Fibroblast of mammary gland (primary cell): ENCODE measurements at regions not wholly inside any gene's neighbourhood (a gene's known extent, or its start where the extent isn't known, plus 50 kb on each side); places are given as distances from the start of the nearest gene placed in this dataset.
A peak's percentile ranks its signal among the peaks of the same experiment; 100 is the strongest.

Experiments used
- DNase-seq: peaks from one replicate; pipeline ENCODE4 v3.0.0-alpha.2; 2010; ENCODE audit warnings: low read depth
- H3K4me3 ChIP-seq: 2 replicates; pipeline ENCODE4 v1.5.1; 2011; ENCODE audit warnings: low read depth, mild to moderate bottlenecking, low read length, moderate library complexity; ENCODE audit not compliant: control insufficient read depth
- CTCF ChIP-seq: conservative IDR thresholded peaks from 2 replicates; pipeline ENCODE4 v1.5.1; 2011; ENCODE audit warnings: low read depth, low read length, inconsistent platforms; ENCODE audit not compliant: control insufficient read depth, insufficient read depth

DNA sequence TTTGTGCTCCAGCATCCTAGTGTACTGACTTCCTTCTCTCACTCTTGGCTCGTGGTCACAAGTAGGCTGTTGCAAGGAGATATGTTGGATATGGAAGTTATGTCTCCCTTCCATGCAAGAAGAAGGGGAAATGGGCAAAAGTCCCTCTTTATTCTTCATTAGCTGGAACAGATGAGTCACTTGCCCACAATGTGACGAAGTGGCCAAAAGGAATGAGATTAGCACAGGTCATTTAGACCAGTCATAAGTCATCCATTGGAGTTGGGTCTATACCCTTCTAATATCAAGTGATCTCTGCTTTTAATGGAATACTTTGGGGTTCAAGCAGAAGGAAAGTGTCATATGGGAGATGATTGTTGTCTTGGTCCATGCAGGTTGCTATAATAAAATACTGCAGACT, 91.2 kb upstream of the NGF start:
- DNase-seq = peak; percentile 74
- no peak for TF ChIP-seq CTCF

GRCh38 chr1:115428676-115429075, 90.6 kb upstream of the NGF start:
- peak; percentile 65 for DNase-seq
- no peak for TF ChIP-seq CTCF
- no peak overlapping the region for H3K4me3 ChIP-seq

More for the DNA sequence above, 91.2 kb upstream of the NGF start:
- H3K4me3 ChIP-seq = no peak overlapping the region

- no peak overlapping the region for H3K4me3 ChIP-seq
- DNase-seq = no peak
- TF ChIP-seq CTCF = no peak
These were observed 90.2 kb upstream of the NGF start for GRCh38 chr1:115428256-115428655.

DNA sequence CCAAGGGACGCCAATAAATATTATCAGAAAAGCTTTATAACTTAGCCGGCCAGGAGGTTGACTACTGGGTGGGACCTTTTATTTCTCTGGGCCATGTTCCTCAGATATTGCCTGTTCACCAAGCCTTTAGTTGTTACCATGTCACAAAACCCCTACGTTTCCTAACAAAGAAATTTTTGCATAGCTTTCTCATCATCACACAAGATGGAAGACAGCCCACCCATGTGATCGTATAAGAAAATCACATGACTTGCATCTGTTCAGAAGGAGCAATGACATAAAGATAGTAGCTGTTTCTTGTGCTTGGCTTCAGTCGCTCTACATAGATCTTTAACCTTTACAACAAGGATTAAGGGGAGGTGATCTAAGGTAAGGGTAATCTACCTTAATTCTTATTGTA, 88.9 kb upstream of the NGF start:
- no peak overlapping the region for H3K4me3 ChIP-seq
- no peak for DNase-seq
- no peak for TF ChIP-seq CTCF

- DNase-seq = peak; percentile 85
- TF ChIP-seq CTCF = no peak
- no peak overlapping the region for H3K4me3 ChIP-seq
These were observed 88.3 kb upstream of the NGF start for GRCh38 chr1:115426231-115426771.

DNA sequence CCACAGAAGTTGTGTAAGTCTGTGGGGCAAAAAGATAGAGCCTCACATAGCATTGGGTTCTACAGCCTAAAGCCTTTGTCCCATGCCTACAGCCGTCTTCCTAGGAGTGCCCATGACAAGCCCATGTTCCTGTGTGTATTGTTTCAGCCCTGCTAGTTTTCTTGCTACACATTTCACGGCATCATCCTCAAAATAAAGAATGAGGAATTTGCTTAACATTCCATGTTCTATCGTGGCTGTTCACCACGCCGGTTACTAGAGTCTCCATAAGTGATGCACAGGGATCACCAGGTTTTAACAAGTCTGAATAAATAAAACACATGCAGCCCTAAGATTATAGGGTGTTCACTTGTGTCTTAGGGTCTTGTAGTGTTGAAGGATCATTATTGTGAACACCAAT, 87.4 kb upstream of the NGF start:
- H3K4me3 ChIP-seq = no peak overlapping the region
- DNase-seq = no peak
- TF ChIP-seq CTCF = no peak

GRCh38 chr1:115423776-115424175, 85.7 kb upstream of the NGF start:
- no peak overlapping the region for H3K4me3 ChIP-seq
- no peak for TF ChIP-seq CTCF
- DNase-seq = peak; percentile 20
